PC-9 (cell line): ENCODE measurements at regions not wholly inside any gene's neighbourhood (a gene's known extent, or its start where the extent isn't known, plus 50 kb on each side); places are given as distances from the start of the nearest gene placed in this dataset.

Source experiments
- BruUV-seq: library from RNA; stranded (reverse); fragments of 400-500 nt; replicated peaks from 2 replicates; lab custom pipeline; 2021; lab: Mats Ljungman, UMichigan
- CTCF ChIA-PET: fragments of 300-600 bp; sonication (Branson Sonifier 250); formaldehyde crosslinking; loops from one replicate; lab custom pipeline; 2022; ENCODE audit warnings: antibody characterized with exemption; lab: Charles Lee
- POLR2A ChIA-PET: fragments of 300-600 bp; sonication (Branson Sonifier 250); formaldehyde crosslinking; loops from one replicate; lab custom pipeline; 2022; ENCODE audit warnings: antibody characterized with exemption; ENCODE audit not compliant: unreplicated experiment; lab: Charles Lee
- DNase-seq, 2 experiments: peaks; one replicate each; pipeline versions ENCODE4 v3.0.0 to v3.0.0-alpha.2; 2015 to 2022; ENCODE audit warnings: mixed read lengths in 1 of 2
- H2AFZ ChIP-seq: fragments of 200-600 bp; sonication (generic); 2 replicates; pipeline ENCODE4 v1.8.1; 2017; ENCODE audit warnings: antibody characterized with exemption
- H3F3A ChIP-seq: fragments of 200-600 bp; sonication (generic); 2 replicates; pipeline ENCODE4 v1.8.1; 2017; ENCODE audit warnings: antibody characterized with exemption, mild to moderate bottlenecking, low read depth; ENCODE audit not compliant: insufficient read depth
- H3K27ac ChIP-seq: fragments of 200-600 bp; sonication (generic); 2 replicates; pipeline ENCODE4 v1.6.1; 2016; ENCODE audit warnings: mixed run types
- H3K27me3 ChIP-seq: fragments of 200-600 bp; sonication (generic); 2 replicates; pipeline ENCODE4 v1.6.1; 2016; ENCODE audit warnings: low read depth, mixed run types; ENCODE audit not compliant: insufficient read depth
- H3K36me3 ChIP-seq: fragments of 200-600 bp; sonication (generic); 2 replicates; pipeline ENCODE4 v1.6.1; 2016; ENCODE audit warnings: low read depth, mixed run types
- H3K4me1 ChIP-seq: fragments of 200-600 bp; sonication (generic); replicated peaks from 2 replicates; pipeline ENCODE4 v1.6.1; 2016; ENCODE audit warnings: mixed run types; ENCODE audit not compliant: insufficient read depth
- H3K4me2 ChIP-seq: fragments of 200-600 bp; sonication (generic); 2 replicates; pipeline ENCODE4 v1.6.1; 2017; ENCODE audit warnings: mixed run types
- H3K4me3 ChIP-seq: fragments of 200-600 bp; sonication (generic); 2 replicates; pipeline ENCODE4 v1.6.1; 2016; ENCODE audit warnings: mixed run types
- H3K79me2 ChIP-seq: fragments of 200-600 bp; sonication (generic); 2 replicates; pipeline ENCODE4 v1.6.1; 2017; ENCODE audit warnings: low read depth, mixed run types
- H3K9me2 ChIP-seq: fragments of 200-600 bp; sonication (generic); 2 replicates; pipeline ENCODE4 v1.8.1; 2017; ENCODE audit warnings: mild to moderate bottlenecking; ENCODE audit not compliant: insufficient read depth
- H3K9me3 ChIP-seq: fragments of 200-600 bp; sonication (generic); 2 replicates; pipeline ENCODE4 v1.8.1; 2016; ENCODE audit warnings: low read depth; ENCODE audit not compliant: insufficient read depth
- H4K20me1 ChIP-seq: fragments of 200-600 bp; sonication (generic); 2 replicates; pipeline ENCODE4 v1.8.1; 2017; ENCODE audit not compliant: insufficient read depth
- CTCF ChIP-seq: fragments of 200-600 bp; sonication (generic); conservative IDR thresholded peaks from 2 replicates; pipeline ENCODE4 v1.6.1; 2017; ENCODE audit warnings: mixed run types, antibody characterized with exemption, mild to moderate bottlenecking, moderate library complexity
- EZH2 ChIP-seq: fragments of 200-600 bp; sonication (generic); IDR thresholded peaks from 2 replicates; pipeline ENCODE4 v1.8.0; 2017; ENCODE audit warnings: antibody characterized with exemption, low read depth
- intact Hi-C: fragments of 100-400 bp; cut with micrococcal nuclease; formaldehyde crosslinking; loops from one replicate; pipeline ENCODE4 v1.10.0; 2022; ENCODE audit not compliant: unreplicated experiment

GRCh38 chr3:150275941-150276340 lies 132.2 kb upstream of the TSC22D2 start:
- POLR2A ChIA-PET, result no interaction called here
- no TSS peak for BruUV-seq

GRCh38 chr3:150274372-150274771 lies 133.7 kb upstream of the TSC22D2 start:
- CTCF ChIA-PET, result interaction anchor here (0.7 kb wide), 1 partner anchor 114 kb away, joined by 4 read pairs; no protein-coding TSS in a partner anchor
- POLR2A ChIA-PET, result no interaction called here
- Histone ChIP-seq H3K4me2 (no peak overlapping the region), H4K20me1 (no peaks in the 10 kb centered on the region), H3K79me2 (no peaks in the 10 kb centered on the region), H3K9me3 (no peaks in the 10 kb centered on the region), H3F3A (no peaks in the 10 kb centered on the region), H3K36me3 (no peaks in the 10 kb centered on the region), H3K9me2 (no peaks in the 10 kb centered on the region), H3K27ac (no peak overlapping the region), H3K4me1 (no peaks in the 10 kb centered on the region), H2AFZ (no peak overlapping the region), H3K27me3 (no peaks in the 10 kb centered on the region), H3K4me3 (no peak overlapping the region)
- no TSS peak for BruUV-seq
- DNase-seq, result no peak
- intact Hi-C loops, result no loop called here
- TF ChIP-seq CTCF (no peak), EZH2 (no peak)

More at GRCh38 chr3:150275941-150276340, 132.2 kb upstream of the TSC22D2 start:
- Histone ChIP-seq H3K4me3 (no peak overlapping the region), H3K27ac (no peak overlapping the region), H3K9me3 (no peaks in the 10 kb centered on the region), H3K4me1 (no peaks in the 10 kb centered on the region), H3K9me2 (no peaks in the 10 kb centered on the region), H2AFZ (no peak overlapping the region), H3K79me2 (no peaks in the 10 kb centered on the region), H3F3A (no peaks in the 10 kb centered on the region), H3K27me3 (no peaks in the 10 kb centered on the region), H3K4me2 (no peak overlapping the region), H3K36me3 (no peaks in the 10 kb centered on the region), H4K20me1 (no peaks in the 10 kb centered on the region)
- intact Hi-C loops, result no loop called here
- no peak for DNase-seq
- CTCF ChIA-PET, result no interaction called here
- TF ChIP-seq CTCF, result no peak

GRCh38 chr3:150273396-150273795 lies 134.7 kb upstream of the TSC22D2 start:
- Histone ChIP-seq H2AFZ (no peak overlapping the region), H3K4me1 (no peaks in the 10 kb centered on the region), H4K20me1 (no peaks in the 10 kb centered on the region), H3K79me2 (no peaks in the 10 kb centered on the region), H3K36me3 (no peaks in the 10 kb centered on the region), H3K27ac (no peak overlapping the region), H3K9me3 (no peaks in the 10 kb centered on the region), H3K27me3 (no peaks in the 10 kb centered on the region), H3F3A (no peaks in the 10 kb centered on the region), H3K4me2 (no peak overlapping the region), H3K9me2 (no peaks in the 10 kb centered on the region), H3K4me3 (no peak overlapping the region)
- CTCF ChIA-PET, result no interaction called here
- DNase-seq, result no peak
- no TSS peak for BruUV-seq
- TF ChIP-seq CTCF (no peak), EZH2 (no peak)
- POLR2A ChIA-PET, result no interaction called here
- intact Hi-C loops, result no loop called here
